ENCODE measurements at regions not wholly inside any gene's neighbourhood (a gene's known extent, or its start where the extent isn't known, plus 50 kb on each side); places are given as distances from the start of the nearest gene placed in this dataset.

DNA sequence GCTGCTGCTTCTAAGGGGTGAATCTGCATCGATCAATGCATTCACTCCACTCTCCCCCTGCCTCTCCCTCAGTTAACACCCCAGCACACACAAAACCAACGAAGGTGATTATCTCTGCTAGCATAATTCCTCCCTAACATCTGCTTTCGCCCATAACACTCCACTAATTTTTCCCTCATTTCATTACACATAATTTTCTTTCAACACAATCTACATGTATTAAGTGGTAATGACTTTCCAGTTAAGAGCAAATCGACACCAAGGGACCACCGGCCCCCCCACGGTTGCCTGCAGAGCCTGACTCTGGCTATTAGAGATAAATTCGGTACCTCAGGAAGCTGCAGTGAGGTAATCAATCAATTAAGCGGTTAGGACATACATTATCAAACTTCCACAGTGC, 1115.6 kb downstream of the BCL11B start:
- no peak for TF ChIP-seq EZH2phosphoT487 (IDR thresholded peaks at IDR 0.05; ENCODE audit: insufficient read depth, low read depth)
- no peak for TF ChIP-seq EZH2 (IDR thresholded peaks at IDR 0.05; ENCODE audit: insufficient read depth, poor library complexity, severe bottlenecking)

Measured in GM23248 (cell line).